SU-DHL-6 (cell line): ENCODE measurements at regions not wholly inside any gene's neighbourhood (a gene's known extent, or its start where the extent isn't known, plus 50 kb on each side); places are given as distances from the start of the nearest gene placed in this dataset.

Experiments used
- EZH2phosphoT487 ChIP-seq: fragments of 200-600 bp; sonication (generic), shearing (Covaris generic); conservative IDR thresholded peaks from 2 replicates; pipeline ENCODE4 v1.6.1; 2018; ENCODE audit warnings: mild to moderate bottlenecking, antibody characterized with exemption, low read length, moderate library complexity, mixed read lengths
- TF ChIP-seq, protein P1 (sequence below): fragments of 200-600 bp; sonication (generic); IDR thresholded peaks from one replicate; pipeline ENCODE4 v1.5.1; 2017; ENCODE audit warnings: antibody characterized with exemption, mild to moderate bottlenecking, low read length, moderate library complexity; ENCODE audit not compliant: insufficient read depth, poor library complexity, severe bottlenecking

DNA sequence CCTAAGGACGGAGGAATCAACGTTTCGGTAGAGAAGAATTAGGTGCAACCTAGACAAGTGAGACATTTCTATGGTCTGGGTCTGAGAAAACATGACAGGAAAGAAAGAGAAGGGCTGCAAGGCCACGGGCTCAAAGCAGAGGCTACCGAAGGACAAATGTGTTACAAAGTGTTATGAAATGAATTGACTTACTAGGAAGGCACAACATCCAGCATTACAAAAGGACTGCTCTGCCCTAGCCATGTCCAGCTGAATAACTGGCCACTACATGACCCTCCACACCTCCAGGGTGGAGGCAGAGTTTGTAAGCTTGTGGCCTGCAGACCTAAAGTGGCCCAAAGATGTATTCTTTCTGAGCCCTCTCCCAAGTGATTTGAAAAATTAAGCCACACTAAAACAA is 133.6 kb downstream of the GDAP2 start:
- TF ChIP-seq, protein P1, sequence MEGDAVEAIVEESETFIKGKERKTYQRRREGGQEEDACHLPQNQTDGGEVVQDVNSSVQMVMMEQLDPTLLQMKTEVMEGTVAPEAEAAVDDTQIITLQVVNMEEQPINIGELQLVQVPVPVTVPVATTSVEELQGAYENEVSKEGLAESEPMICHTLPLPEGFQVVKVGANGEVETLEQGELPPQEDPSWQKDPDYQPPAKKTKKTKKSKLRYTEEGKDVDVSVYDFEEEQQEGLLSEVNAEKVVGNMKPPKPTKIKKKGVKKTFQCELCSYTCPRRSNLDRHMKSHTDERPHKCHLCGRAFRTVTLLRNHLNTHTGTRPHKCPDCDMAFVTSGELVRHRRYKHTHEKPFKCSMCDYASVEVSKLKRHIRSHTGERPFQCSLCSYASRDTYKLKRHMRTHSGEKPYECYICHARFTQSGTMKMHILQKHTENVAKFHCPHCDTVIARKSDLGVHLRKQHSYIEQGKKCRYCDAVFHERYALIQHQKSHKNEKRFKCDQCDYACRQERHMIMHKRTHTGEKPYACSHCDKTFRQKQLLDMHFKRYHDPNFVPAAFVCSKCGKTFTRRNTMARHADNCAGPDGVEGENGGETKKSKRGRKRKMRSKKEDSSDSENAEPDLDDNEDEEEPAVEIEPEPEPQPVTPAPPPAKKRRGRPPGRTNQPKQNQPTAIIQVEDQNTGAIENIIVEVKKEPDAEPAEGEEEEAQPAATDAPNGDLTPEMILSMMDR: no peak
- TF ChIP-seq EZH2phosphoT487: no peak
